MM.1S (cell line): ENCODE measurements at regions not wholly inside any gene's neighbourhood (a gene's known extent, or its start where the extent isn't known, plus 50 kb on each side); places are given as distances from the start of the nearest gene placed in this dataset.
"Not testable (repeated sequence)": the region's sequence is repeated elsewhere in the genome, so short reads cannot be mapped to it uniquely, and the experiment has no call there.

Experiments used
- EZH2 ChIP-seq: fragments of 300-600 bp; sonication (generic); optimal IDR thresholded peaks from 2 replicates; pipeline ENCODE3; 2017; ENCODE audit warnings: low read depth, mild to moderate bottlenecking, antibody characterized with exemption, low read length, mixed read lengths
- TF ChIP-seq, protein P1 (sequence below): fragments of 300-600 bp; sonication (generic); IDR thresholded peaks from 2 replicates; pipeline ENCODE4 v1.5.1; 2016; ENCODE audit warnings: antibody characterized with exemption, low read length, mixed read lengths

DNA sequence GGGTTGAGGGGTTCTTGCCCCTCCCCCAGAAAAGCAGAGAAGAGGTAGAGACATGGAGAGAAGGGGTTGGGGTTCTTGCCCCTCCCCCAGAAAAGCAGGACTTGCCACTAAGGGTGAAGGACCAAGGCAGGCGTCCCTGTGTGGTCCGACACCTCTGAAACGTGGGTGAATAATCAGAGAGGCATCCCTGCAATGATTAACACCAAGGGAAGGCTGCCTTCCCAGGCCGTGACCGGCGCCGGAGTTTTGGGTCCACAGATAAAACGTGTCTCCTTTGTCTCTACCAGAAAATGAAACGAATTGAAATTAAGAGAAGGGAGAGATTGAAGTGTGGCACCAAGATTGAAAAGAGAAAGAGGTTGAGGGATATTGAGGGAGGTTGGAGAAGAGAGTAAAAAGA, 778.2 kb downstream of the UQCRFS1 start:
- TF ChIP-seq, protein P1, sequence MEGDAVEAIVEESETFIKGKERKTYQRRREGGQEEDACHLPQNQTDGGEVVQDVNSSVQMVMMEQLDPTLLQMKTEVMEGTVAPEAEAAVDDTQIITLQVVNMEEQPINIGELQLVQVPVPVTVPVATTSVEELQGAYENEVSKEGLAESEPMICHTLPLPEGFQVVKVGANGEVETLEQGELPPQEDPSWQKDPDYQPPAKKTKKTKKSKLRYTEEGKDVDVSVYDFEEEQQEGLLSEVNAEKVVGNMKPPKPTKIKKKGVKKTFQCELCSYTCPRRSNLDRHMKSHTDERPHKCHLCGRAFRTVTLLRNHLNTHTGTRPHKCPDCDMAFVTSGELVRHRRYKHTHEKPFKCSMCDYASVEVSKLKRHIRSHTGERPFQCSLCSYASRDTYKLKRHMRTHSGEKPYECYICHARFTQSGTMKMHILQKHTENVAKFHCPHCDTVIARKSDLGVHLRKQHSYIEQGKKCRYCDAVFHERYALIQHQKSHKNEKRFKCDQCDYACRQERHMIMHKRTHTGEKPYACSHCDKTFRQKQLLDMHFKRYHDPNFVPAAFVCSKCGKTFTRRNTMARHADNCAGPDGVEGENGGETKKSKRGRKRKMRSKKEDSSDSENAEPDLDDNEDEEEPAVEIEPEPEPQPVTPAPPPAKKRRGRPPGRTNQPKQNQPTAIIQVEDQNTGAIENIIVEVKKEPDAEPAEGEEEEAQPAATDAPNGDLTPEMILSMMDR, result not testable (repeated sequence)
- TF ChIP-seq EZH2, result not testable (repeated sequence)
